GM23338 (cell line): ENCODE measurements at regions not wholly inside any gene's neighbourhood (a gene's known extent, or its start where the extent isn't known, plus 50 kb on each side); places are given as distances from the start of the nearest gene placed in this dataset.

Source experiments
- ATAC-seq: fragments of 200-7000 bp; cut with Tn5 transposase; 3 replicates; pipeline ENCODE4 v1.9.1; 2020
- DNase-seq: peaks from one replicate; pipeline ENCODE4 v3.0.0-alpha.2; 2015; ENCODE audit warnings: low spot score
- H2AFZ ChIP-seq: fragments of 200-600 bp; sonication (generic); 2 replicates; pipeline ENCODE4 v1.8.0; 2016; ENCODE audit warnings: antibody characterized with exemption, mild to moderate bottlenecking, moderate library complexity
- H3F3A ChIP-seq: fragments of 200-600 bp; sonication (generic); replicated peaks from 2 replicates; pipeline ENCODE4 v1.8.0; 2017; ENCODE audit warnings: antibody characterized with exemption, mixed run types, low read depth
- H3K27ac ChIP-seq: fragments of 200-600 bp; sonication (generic); 2 replicates; pipeline ENCODE4 v1.6.1; 2016; ENCODE audit warnings: low read depth
- H3K27me3 ChIP-seq: fragments of 200-600 bp; sonication (generic); 2 replicates; pipeline ENCODE4 v1.8.0; 2016; ENCODE audit warnings: mild to moderate bottlenecking, mixed run types, moderate library complexity; ENCODE audit not compliant: insufficient read depth
- H3K36me3 ChIP-seq: fragments of 200-600 bp; sonication (generic); 2 replicates; pipeline ENCODE4 v1.8.0; 2016; ENCODE audit warnings: mild to moderate bottlenecking; ENCODE audit not compliant: insufficient read depth
- H3K4me1 ChIP-seq: fragments of 200-600 bp; sonication (generic); 2 replicates; pipeline ENCODE4 v1.8.0; 2016; ENCODE audit warnings: mild to moderate bottlenecking, moderate library complexity; ENCODE audit not compliant: insufficient read depth
- H3K4me2 ChIP-seq: fragments of 200-600 bp; sonication (generic); 2 replicates; pipeline ENCODE4 v1.7.1; 2017; ENCODE audit warnings: mixed run types
- H3K4me3 ChIP-seq: fragments of 200-600 bp; sonication (generic); 2 replicates; pipeline ENCODE4 v1.6.1; 2016; ENCODE audit warnings: mixed run types
- H3K79me2 ChIP-seq: fragments of 200-600 bp; sonication (generic); replicated peaks from 2 replicates; pipeline ENCODE4 v1.8.0; 2017; ENCODE audit warnings: mild to moderate bottlenecking; ENCODE audit not compliant: insufficient read depth
- H3K9me2 ChIP-seq: fragments of 200-600 bp; sonication (generic); 2 replicates; pipeline ENCODE4 v1.8.0; 2017; ENCODE audit not compliant: insufficient read depth
- H4K20me1 ChIP-seq: fragments of 200-600 bp; sonication (generic); replicated peaks from 2 replicates; pipeline ENCODE4 v1.8.0; 2017; ENCODE audit warnings: mild to moderate bottlenecking; ENCODE audit not compliant: insufficient read depth
- H3K27ac Mint-ChIP-seq: 2 replicates; pipeline ENCODE4 v1.8.0; 2020; ENCODE audit warnings: inconsistent platforms, mild to moderate bottlenecking, moderate library complexity, mixed read lengths
- H3K27me3 Mint-ChIP-seq: 3 replicates; pipeline ENCODE4 v1.8.0; 2022; ENCODE audit warnings: low read depth, mild to moderate bottlenecking, moderate library complexity, mixed read lengths, inconsistent platforms; ENCODE audit not compliant: insufficient read depth, poor library complexity
- H3K36me3 Mint-ChIP-seq: 3 replicates; pipeline ENCODE4 v1.8.0; 2021; ENCODE audit warnings: low read depth, mild to moderate bottlenecking, inconsistent platforms, moderate library complexity, mixed read lengths
- H3K4me1 Mint-ChIP-seq: 3 replicates; pipeline ENCODE4 v1.8.0; 2020; ENCODE audit warnings: mild to moderate bottlenecking, inconsistent platforms, mixed read lengths
- H3K4me3 Mint-ChIP-seq: 3 replicates; pipeline ENCODE4 v1.8.0; 2021; ENCODE audit warnings: moderate library complexity, mild to moderate bottlenecking, inconsistent platforms, mixed read lengths
- H3K9me3 Mint-ChIP-seq: 3 replicates; pipeline ENCODE4 v1.8.0; 2020; ENCODE audit warnings: moderate library complexity, mild to moderate bottlenecking, inconsistent platforms, mixed read lengths
- CREB1 ChIP-seq: fragments of 250-450 bp; sonication (Bioruptor Pico); IDR thresholded peaks from 2 replicates; pipeline ENCODE4 v1.5.0; 2020; ENCODE audit warnings: low read depth, mild to moderate bottlenecking, moderate library complexity
- ETS1 ChIP-seq: IDR thresholded peaks from 2 replicates; pipeline ENCODE4 v1.6.1; 2016; ENCODE audit warnings: antibody characterized with exemption
- EZH2 ChIP-seq: fragments of 200-600 bp; sonication (generic); IDR thresholded peaks from one replicate; pipeline ENCODE4 v1.8.0; 2017; ENCODE audit warnings: antibody characterized with exemption, mild to moderate bottlenecking, low read depth; ENCODE audit not compliant: unreplicated experiment
- EZH2phosphoT487 ChIP-seq: fragments of 200-600 bp; sonication (generic); IDR thresholded peaks from one replicate; pipeline ENCODE4 v1.8.1; 2018; ENCODE audit warnings: antibody characterized with exemption; ENCODE audit not compliant: unreplicated experiment
- NANOG ChIP-seq: IDR thresholded peaks from 2 replicates; pipeline ENCODE4 v1.6.1; 2016; ENCODE audit warnings: antibody characterized with exemption, borderline replicate concordance
- POLR2AphosphoS5 ChIP-seq: IDR thresholded peaks from 2 replicates; pipeline ENCODE4 v1.6.1; 2016; ENCODE audit warnings: antibody characterized with exemption, low read depth
- REST ChIP-seq: IDR thresholded peaks from one replicate; pipeline ENCODE4 v1.6.1; 2018; ENCODE audit warnings: antibody characterized with exemption; ENCODE audit not compliant: unreplicated experiment
- STAT1 ChIP-seq: IDR thresholded peaks from one replicate; pipeline ENCODE4 v1.6.1; 2016; ENCODE audit warnings: antibody characterized with exemption; ENCODE audit not compliant: unreplicated experiment
- ZNF114 ChIP-seq: fragments of 250-450 bp; sonication (Bioruptor Pico); IDR thresholded peaks from 2 replicates; pipeline ENCODE4 v1.5.0; 2020; ENCODE audit warnings: mild to moderate bottlenecking, moderate library complexity
- ZNF331 ChIP-seq: fragments of 250-450 bp; sonication (Bioruptor Pico); IDR thresholded peaks from 2 replicates; pipeline ENCODE4 v1.5.0; 2020; ENCODE audit warnings: low read depth, mild to moderate bottlenecking, moderate library complexity
- ZNF462 ChIP-seq: fragments of 250-450 bp; sonication (Bioruptor Pico); IDR thresholded peaks from 2 replicates; pipeline ENCODE4 v1.5.0; 2020; ENCODE audit warnings: mild to moderate bottlenecking, moderate library complexity

- no peak for ATAC-seq
- no peaks in the 10 kb centered on the region for H3K79me2 ChIP-seq
- Mint-ChIP-seq H3K4me1 (no peaks in the 10 kb centered on the region), H3K27me3 (no peaks in the 10 kb centered on the region), H3K36me3 (no peaks in the 10 kb centered on the region), H3K27ac (no peak overlapping the region), H3K9me3 (no peaks in the 10 kb centered on the region; the same call in 1 of the 3 replicates), H3K4me3 (no peak overlapping the region)
- no peak overlapping the region for H2AFZ ChIP-seq
- no peak overlapping the region for H3K27ac ChIP-seq
- H3K4me1 ChIP-seq, result no peaks in the 10 kb centered on the region
- no peak overlapping the region for H3K4me3 ChIP-seq
- H3K4me2 ChIP-seq, result no peak overlapping the region
- H3F3A ChIP-seq, result no peaks in the 10 kb centered on the region
- no peaks in the 10 kb centered on the region for H3K36me3 ChIP-seq
- no peaks in the 10 kb centered on the region for H3K27me3 ChIP-seq
- TF ChIP-seq CREB1, result no peak
- TF ChIP-seq STAT1, result no peak
- TF ChIP-seq NANOG, result no peak
- TF ChIP-seq ZNF114, result no peak
- no peak for TF ChIP-seq REST
- no peak for TF ChIP-seq ETS1
- no peak for TF ChIP-seq POLR2AphosphoS5
- TF ChIP-seq EZH2, result no peak
- no peak for TF ChIP-seq ZNF462
- TF ChIP-seq ZNF331 (CRISPR knock-in tag), result no peak
- no peak for TF ChIP-seq EZH2phosphoT487
- H4K20me1 ChIP-seq, result no peaks in the 10 kb centered on the region
- no peak for DNase-seq
- H3K9me2 ChIP-seq, result no peaks in the 10 kb centered on the region
These were observed 783.0 kb upstream of the GJE1 start for GRCh38 chr6:141349710-141350109.
